Activated CD8-positive, alpha-beta T cell treated with anti-CD3 and anti-CD28 coated beads for 36 hours (primary cell): ENCODE measurements at regions not wholly inside any gene's neighbourhood (a gene's known extent, or its start where the extent isn't known, plus 50 kb on each side); places are given as distances from the start of the nearest gene placed in this dataset.
A peak's percentile ranks its signal among the peaks of the same experiment; 100 is the strongest.

Experiments used
- ATAC-seq: fragments of 200-7000 bp; cut with Tn5 transposase; one replicate; pipeline ENCODE4 v1.10.0; 2021; ENCODE audit warnings: mild to moderate bottlenecking, moderate library complexity
- CTCF ChIA-PET: fragments of 350-600 bp; sonication (Branson Sonifier 250); formaldehyde crosslinking; loops from one replicate; lab custom pipeline; 2021; ENCODE audit warnings: antibody characterized with exemption; lab: Charles Lee
- POLR2A ChIA-PET: fragments of 350-600 bp; sonication (Branson Sonifier 250); formaldehyde crosslinking; loops from one replicate; lab custom pipeline; 2021; ENCODE audit warnings: antibody characterized with exemption; lab: Charles Lee
- DNase-seq: peaks from one replicate; pipeline ENCODE4 v3.0.0-alpha.2; 2020
- H3K27ac Mint-ChIP-seq: one replicate; pipeline ENCODE4 v1.8.0; 2021; ENCODE audit warnings: mild to moderate bottlenecking, mixed read lengths
- H3K27me3 Mint-ChIP-seq: one replicate; pipeline ENCODE4 v1.8.0; 2021; ENCODE audit warnings: mixed read lengths
- H3K36me3 Mint-ChIP-seq: one replicate; pipeline ENCODE4 v1.8.0; 2021; ENCODE audit warnings: low read depth, mixed read lengths
- H3K4me1 Mint-ChIP-seq: one replicate; pipeline ENCODE4 v1.8.0; 2021; ENCODE audit warnings: low read depth, mixed read lengths
- H3K4me3 Mint-ChIP-seq: one replicate; pipeline ENCODE4 v1.8.0; 2021; ENCODE audit warnings: mild to moderate bottlenecking, moderate library complexity, mixed read lengths
- H3K9me3 Mint-ChIP-seq: one replicate; pipeline ENCODE4 v1.8.0; 2021; ENCODE audit warnings: mixed read lengths
- CTCF ChIP-seq: fragments of 200-600 bp; IDR thresholded peaks from one replicate; pipeline ENCODE4 v1.8.0; 2022; ENCODE audit warnings: antibody characterized with exemption, mild to moderate bottlenecking
- intact Hi-C: fragments of 100-400 bp; cut with micrococcal nuclease; formaldehyde crosslinking; loops from one replicate; pipeline ENCODE4 v1.10.0; 2022

GRCh38 chr7:131105799-131106680, 221.6 kb upstream of the MKLN1 start:
- POLR2A ChIA-PET = interaction anchor here (0.8 to 6.2 kb wide), 18 partner anchors 9 to 225 kb away, joined by 3 to 50 read pairs (median 6); partner anchors contain the start of gene MKLN1
- intact Hi-C loops = loop anchor here (5.0 to 10.0 kb wide), 4 partner anchors 81 to 219 kb away; partner anchors contain the start of gene MKLN1
- H3K36me3 Mint-ChIP-seq = peaks cover 38% of the 10 kb centered on the region
- no peaks in the 10 kb centered on the region for H3K27me3 Mint-ChIP-seq
- peak overlapping the region; percentile 100 for H3K27ac Mint-ChIP-seq
- peak; percentile 65 for ATAC-seq
- TF ChIP-seq CTCF = no peak
- H3K9me3 Mint-ChIP-seq = peaks cover 1% of the 10 kb centered on the region
- H3K4me3 Mint-ChIP-seq = peak overlapping the region; percentile 97
- peak; percentile 92 for DNase-seq
- CTCF ChIA-PET = interaction anchor here (0.9 to 6.8 kb wide), 4 partner anchors 33 to 197 kb away, joined by 3 to 36 read pairs (median 5); no protein-coding TSS in a partner anchor
- peaks cover 65% of the 10 kb centered on the region for H3K4me1 Mint-ChIP-seq

GRCh38 chr7:131106681-131107336, 220.9 kb upstream of the MKLN1 start:
- Mint-ChIP-seq H3K9me3 (peaks cover 1% of the 10 kb centered on the region), H3K36me3 (peaks cover 35% of the 10 kb centered on the region), H3K27me3 (no peaks in the 10 kb centered on the region), H3K4me1 (peaks cover 68% of the 10 kb centered on the region), H3K4me3 (peak overlapping the region; percentile 97), H3K27ac (peak overlapping the region; percentile 100)
- ChIA-PET POLR2A (interaction anchor here (0.6 to 6.2 kb wide), 24 partner anchors 9 to 300 kb away, joined by 3 to 50 read pairs (median 4); partner anchors contain the start of gene MKLN1), CTCF (interaction anchor here (0.8 to 6.8 kb wide), 6 partner anchors 34 to 196 kb away, joined by 3 to 36 read pairs (median 4); no protein-coding TSS in a partner anchor)
- TF ChIP-seq CTCF = no peak
- ATAC-seq (peak; percentile 10), DNase-seq (peak; percentile 66)
- intact Hi-C loops = loop anchor here (5.0 to 10.0 kb wide), 4 partner anchors 80 to 218 kb away; partner anchors contain the start of gene MKLN1

- ChIA-PET POLR2A (interaction anchor here (0.6 to 6.2 kb wide), 18 partner anchors 10 to 300 kb away, joined by 3 to 50 read pairs (median 4); partner anchors contain the start of gene MKLN1), CTCF (interaction anchor here (0.8 to 6.8 kb wide), 4 partner anchors 35 to 130 kb away, joined by 3 to 36 read pairs (median 4); no protein-coding TSS in a partner anchor)
- TF ChIP-seq CTCF = no peak
- intact Hi-C loops = loop anchor here (5.0 to 10.0 kb wide), 4 partner anchors 80 to 217 kb away; partner anchors contain the start of gene MKLN1
- Mint-ChIP-seq H3K9me3 (no peaks in the 10 kb centered on the region), H3K27me3 (no peaks in the 10 kb centered on the region), H3K36me3 (peaks cover 28% of the 10 kb centered on the region), H3K4me1 (peaks cover 65% of the 10 kb centered on the region), H3K27ac (peak overlapping the region; percentile 100), H3K4me3 (peak overlapping the region; percentile 97)
- DNase-seq = peak; percentile 88
- peak; percentile 40 for ATAC-seq
Observed at GRCh38 chr7:131107337-131108211, 220.1 kb upstream of the MKLN1 start.

- no peaks in the 10 kb centered on the region for H3K9me3 Mint-ChIP-seq
- H3K4me1 Mint-ChIP-seq = peaks cover 57% of the 10 kb centered on the region
- peaks cover 25% of the 10 kb centered on the region for H3K36me3 Mint-ChIP-seq
- ChIA-PET POLR2A (interaction anchor here (1.0 to 6.2 kb wide), 7 partner anchors 8 to 148 kb away, joined by 3 to 50 read pairs (median 9); no protein-coding TSS in a partner anchor), CTCF (interaction anchor here (0.9 to 6.8 kb wide), 7 partner anchors 36 to 315 kb away, joined by 3 to 36 read pairs (median 4); no protein-coding TSS in a partner anchor)
- H3K27ac Mint-ChIP-seq = peak overlapping the region; percentile 100
- peak; percentile 6 for ATAC-seq
- H3K27me3 Mint-ChIP-seq = no peaks in the 10 kb centered on the region
- intact Hi-C loops = loop anchor here (5.0 to 10.0 kb wide), 4 partner anchors 79 to 216 kb away; partner anchors contain the start of gene MKLN1
- peak; percentile 30 for DNase-seq
- peak overlapping the region; percentile 97 for H3K4me3 Mint-ChIP-seq
- no peak for TF ChIP-seq CTCF
Observed at GRCh38 chr7:131108212-131108940, 219.3 kb upstream of the MKLN1 start.
